ENCODE measurements at regions not wholly inside any gene's neighbourhood (a gene's known extent, or its start where the extent isn't known, plus 50 kb on each side); places are given as distances from the start of the nearest gene placed in this dataset.

DNA sequence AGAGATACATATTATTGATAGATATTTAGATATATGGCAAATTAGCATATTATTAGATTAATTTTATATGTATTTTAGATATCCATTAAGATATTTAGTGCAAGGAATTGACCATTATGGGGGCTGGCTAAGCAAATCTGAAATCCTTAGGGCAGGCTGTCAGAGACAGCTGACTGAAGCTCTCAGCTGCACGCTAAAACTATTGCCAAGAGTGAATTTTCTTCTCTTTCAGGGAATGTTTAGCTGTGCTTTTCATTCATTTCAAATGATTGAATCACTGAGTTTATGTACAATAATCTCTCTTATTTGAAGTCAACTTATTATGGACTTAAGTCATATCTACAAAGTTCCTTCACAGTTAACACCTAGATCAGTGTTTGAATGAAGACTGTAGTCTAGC is 566.5 kb downstream of the LRFN5 start:
- no peaks in the 10 kb centered on the region for H3K27me3 ChIP-seq
- WGBS, 2 donors (ENCODE audit: low coverage in 1 of 2) = 83% methylated on average over 1 of the region's 1 CpG; no CpG with 5 or more reads in 1 of the 2 donors
- no peaks in the 10 kb centered on the region for H3K4me1 ChIP-seq
- TF ChIP-seq POLR2AphosphoS5 (IDR thresholded peaks at IDR 0.05) = no peak
- TF ChIP-seq POLR2A (IDR thresholded peaks at IDR 0.05) = no peak
- TF ChIP-seq EP300 (IDR thresholded peaks at IDR 0.05) = no peak
- TF ChIP-seq, protein P1, sequence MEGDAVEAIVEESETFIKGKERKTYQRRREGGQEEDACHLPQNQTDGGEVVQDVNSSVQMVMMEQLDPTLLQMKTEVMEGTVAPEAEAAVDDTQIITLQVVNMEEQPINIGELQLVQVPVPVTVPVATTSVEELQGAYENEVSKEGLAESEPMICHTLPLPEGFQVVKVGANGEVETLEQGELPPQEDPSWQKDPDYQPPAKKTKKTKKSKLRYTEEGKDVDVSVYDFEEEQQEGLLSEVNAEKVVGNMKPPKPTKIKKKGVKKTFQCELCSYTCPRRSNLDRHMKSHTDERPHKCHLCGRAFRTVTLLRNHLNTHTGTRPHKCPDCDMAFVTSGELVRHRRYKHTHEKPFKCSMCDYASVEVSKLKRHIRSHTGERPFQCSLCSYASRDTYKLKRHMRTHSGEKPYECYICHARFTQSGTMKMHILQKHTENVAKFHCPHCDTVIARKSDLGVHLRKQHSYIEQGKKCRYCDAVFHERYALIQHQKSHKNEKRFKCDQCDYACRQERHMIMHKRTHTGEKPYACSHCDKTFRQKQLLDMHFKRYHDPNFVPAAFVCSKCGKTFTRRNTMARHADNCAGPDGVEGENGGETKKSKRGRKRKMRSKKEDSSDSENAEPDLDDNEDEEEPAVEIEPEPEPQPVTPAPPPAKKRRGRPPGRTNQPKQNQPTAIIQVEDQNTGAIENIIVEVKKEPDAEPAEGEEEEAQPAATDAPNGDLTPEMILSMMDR (IDR thresholded peaks at IDR 0.05) = no peak
- H3K4me3 ChIP-seq = no peak overlapping the region
- no peaks in the 10 kb centered on the region for H3K9me3 ChIP-seq
- ATAC-seq = no peak
- H3K36me3 ChIP-seq = no peaks in the 10 kb centered on the region
- H3K27ac ChIP-seq = no peak overlapping the region

GRCh38 chr14:42172304-42172703 is 565.6 kb downstream of the LRFN5 start:
- Histone ChIP-seq H3K4me1 (no peaks in the 10 kb centered on the region), H3K27ac (no peak overlapping the region), H3K36me3 (no peaks in the 10 kb centered on the region), H3K4me3 (no peak overlapping the region), H3K27me3 (no peaks in the 10 kb centered on the region), H3K9me3 (no peaks in the 10 kb centered on the region)
- no peak for ATAC-seq
- WGBS, 2 donors (ENCODE audit: low coverage in 1 of 2) = 82 to 100% methylated on average over 1 of the region's 1 CpG
- TF ChIP-seq EP300 (IDR thresholded peaks at IDR 0.05) (no peak), POLR2AphosphoS5 (IDR thresholded peaks at IDR 0.05) (no peak), POLR2A (IDR thresholded peaks at IDR 0.05) (no peak)
- TF ChIP-seq, protein P1 (IDR thresholded peaks at IDR 0.05) = no peak

DNA sequence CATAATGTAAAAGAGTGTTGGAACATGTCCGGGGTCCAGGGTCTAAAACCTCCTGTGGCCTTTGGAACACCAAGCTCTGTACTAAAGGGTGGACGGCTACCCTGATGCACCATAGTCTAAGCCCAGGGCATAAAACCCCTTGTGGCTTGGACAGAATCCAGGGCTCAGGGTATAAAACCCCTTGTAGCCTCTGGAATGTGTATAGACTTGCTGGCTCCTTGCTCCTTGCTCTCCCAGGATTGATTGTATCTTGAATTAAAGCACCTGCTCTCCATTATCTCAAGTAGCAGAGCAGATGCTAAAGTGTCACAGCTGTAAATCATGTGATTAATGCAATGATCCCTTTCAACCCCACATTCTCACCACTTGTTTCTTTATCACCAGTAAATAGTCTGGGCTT is 556.5 kb downstream of the LRFN5 start:
- ATAC-seq = no peak

GRCh38 chr14:42159138-42159537 is 552.5 kb downstream of the LRFN5 start:
- Histone ChIP-seq H3K4me1 (no peaks in the 10 kb centered on the region), H3K36me3 (no peaks in the 10 kb centered on the region), H3K9me3 (no peaks in the 10 kb centered on the region), H3K4me3 (no peak overlapping the region), H3K27ac (no peak overlapping the region), H3K27me3 (no peaks in the 10 kb centered on the region)
- no peak for TF ChIP-seq POLR2A (IDR thresholded peaks at IDR 0.05)
- 95 to 97% methylated on average over 2 of the region's 2 CpGs for WGBS, 2 donors (ENCODE audit: low coverage in 1 of 2)
- ATAC-seq = no peak

More for the DNA sequence above, 556.5 kb downstream of the LRFN5 start:
- Histone ChIP-seq H3K27me3 (no peaks in the 10 kb centered on the region), H3K4me1 (no peaks in the 10 kb centered on the region), H3K36me3 (no peaks in the 10 kb centered on the region), H3K27ac (no peak overlapping the region), H3K4me3 (no peak overlapping the region), H3K9me3 (no peaks in the 10 kb centered on the region)
- no CpG with 5 or more reads among the region's 2 CpGs for WGBS, 2 donors (ENCODE audit: low coverage in 1 of 2)
- TF ChIP-seq EP300 (IDR thresholded peaks at IDR 0.05) (no peak), POLR2AphosphoS5 (IDR thresholded peaks at IDR 0.05) (no peak), POLR2A (IDR thresholded peaks at IDR 0.05) (no peak)
- TF ChIP-seq, protein P1 (IDR thresholded peaks at IDR 0.05) = no peak

GRCh38 chr14:42149609-42150261 is 543.1 kb downstream of the LRFN5 start:
- Histone ChIP-seq H3K9me3 (no peaks in the 10 kb centered on the region), H3K4me1 (peaks cover 0 to 6% (median 0%) of the 10 kb centered on the region in 3 donors), H3K27ac (no peak overlapping the region), H3K36me3 (no peaks in the 10 kb centered on the region), H3K27me3 (no peaks in the 10 kb centered on the region), H3K4me3 (no peak overlapping the region)
- ATAC-seq = no peak
- WGBS, 2 donors (ENCODE audit: low coverage in 1 of 2) = 0 to 100% methylated on average over 1 of the region's 1 CpG
- TF ChIP-seq EP300 (IDR thresholded peaks at IDR 0.05) (no peak), POLR2A (IDR thresholded peaks at IDR 0.05) (no peak), POLR2AphosphoS5 (IDR thresholded peaks at IDR 0.05) (no peak)
- TF ChIP-seq, protein P1 (IDR thresholded peaks at IDR 0.05) = no peak

Data from gastroesophageal sphincter (tissue), 4 donors.